Transverse colon (tissue), 4 donors: ENCODE measurements at regions not wholly inside any gene's neighbourhood (a gene's known extent, or its start where the extent isn't known, plus 50 kb on each side); places are given as distances from the start of the nearest gene placed in this dataset.

Experiments
- DNase-seq: peaks from one replicate; pipeline ENCODE4 v3.0.0-alpha.2; 2019
- H3K27ac ChIP-seq, 4 donors: fragments of 200-600 bp; sonication (generic); 2 replicates each; pipeline ENCODE4 v1.5.1; 2016 to 2018; ENCODE audit warnings: inconsistent platforms in 4 of 4
- H3K27me3 ChIP-seq: fragments of 200-600 bp; sonication (generic); 2 replicates; pipeline ENCODE4 v1.5.1; 2017; ENCODE audit warnings: inconsistent platforms
- H3K36me3 ChIP-seq, 4 donors: fragments of 200-600 bp; sonication (generic); 2 replicates each; pipeline ENCODE4 v1.5.1; 2017 to 2019; ENCODE audit warnings: inconsistent platforms in 4 of 4
- H3K4me1 ChIP-seq, 4 donors: fragments of 200-600 bp; sonication (generic); 2 replicates each; pipeline ENCODE4 v1.5.1; 2017 to 2020; ENCODE audit warnings: inconsistent platforms in 4 of 4
- H3K4me3 ChIP-seq, 4 donors: fragments of 200-600 bp; sonication (generic); 1 replicate in 1 of 4; 2 replicates in 3 of 4; pipeline versions ENCODE4 v1.5.1 to v1.6.1; 2017 to 2019; ENCODE audit warnings: inconsistent platforms in 4 of 4
- H3K9me3 ChIP-seq, 2 donors: fragments of 200-600 bp; sonication (generic); 2 replicates each; pipeline ENCODE4 v1.5.1; 2017 to 2019; ENCODE audit warnings: inconsistent platforms in 2 of 2
- CTCF ChIP-seq, 5 experiments: fragments of 200-600 bp in 3 of 5; fragments of 450-650 bp in 2 of 5; sonication (generic) in 3 of 5; IDR thresholded peaks; 1 replicate in 2 of 5; 2 replicates in 3 of 5; pipeline ENCODE4 v1.5.1; 2016 to 2017; ENCODE audit warnings: antibody characterized with exemption in 5 of 5, inconsistent platforms in 3 of 5, mild to moderate bottlenecking in 2 of 5, moderate library complexity in 1 of 5
- EP300 ChIP-seq: sonication (generic); formaldehyde crosslinking; IDR thresholded peaks from one replicate; pipeline ENCODE4 v1.6.1; 2017; ENCODE audit warnings: antibody characterized with exemption, low read depth
- POLR2A ChIP-seq: fragments of 450-650 bp; IDR thresholded peaks from one replicate; pipeline ENCODE4 v1.6.1; 2016; ENCODE audit warnings: antibody characterized with exemption, mild to moderate bottlenecking, moderate library complexity
- POLR2AphosphoS5 ChIP-seq, 3 donors: sonication (generic); formaldehyde crosslinking; IDR thresholded peaks; one replicate each; pipeline ENCODE4 v1.6.1; 2016; ENCODE audit warnings: antibody characterized with exemption in 3 of 3
- WGBS, 2 donors: methylation state at CpG; one replicate each; pipeline ENCODE4 v1.1.5; 2018; ENCODE audit warnings: low coverage in 1 of 2; 5-methylcytosine and 5-hydroxymethylcytosine counted together
- in situ Hi-C, 4 donors: fragments of 200-750 bp; cut with MboI; loops; one replicate each; pipeline versions ENCODE4 v1.15.0 to v1.15.1; 2017; ENCODE audit warnings: low sequenced_read_pairs in 3 of 4, low pct_ligation_motif_present in 1 of 4, low pct_unique_long_range_greater_than_20kb in 1 of 4
- intact Hi-C: fragments of 100-400 bp; cut with DNase I; formaldehyde crosslinking; loops from one replicate; pipeline ENCODE4 v1.15.1; 2023; ENCODE audit warnings: low total_unique reads

DNA sequence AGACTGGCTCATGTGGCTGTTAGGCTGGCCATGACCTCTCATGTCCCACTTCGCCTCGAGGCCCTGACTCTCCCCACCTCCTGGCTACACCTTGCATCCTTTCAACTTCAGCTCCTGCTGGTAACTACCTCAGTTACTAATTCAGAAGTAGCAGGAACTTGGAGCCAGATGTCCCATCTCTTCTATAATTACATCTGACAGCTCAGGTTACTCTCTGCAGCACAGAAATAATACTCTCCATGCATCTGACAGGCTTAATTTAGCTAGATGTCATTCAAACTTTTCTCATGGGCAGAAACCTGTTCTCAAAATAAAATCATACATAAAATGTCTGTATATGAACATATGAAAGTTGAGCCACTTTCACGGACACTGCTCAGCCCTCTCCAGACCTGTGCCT lies 92.2 kb upstream of the IL33 start:
- WGBS, 2 donors: 0 to 45% methylated on average over 1 to 3 of the region's 3 CpGs
- Histone ChIP-seq H3K27ac (no peak overlapping the region), H3K4me1 (no peaks in the 10 kb centered on the region), H3K9me3 (no peaks in the 10 kb centered on the region), H3K36me3 (no peaks in the 10 kb centered on the region), H3K4me3 (no peak overlapping the region), H3K27me3 (no peaks in the 10 kb centered on the region)
- in situ Hi-C loops (no loop called here), intact Hi-C loops (loop anchor here (5.0 kb wide), 1 partner anchor 841 kb away; no protein-coding TSS in a partner anchor)
- DNase-seq: no peak
- TF ChIP-seq POLR2AphosphoS5 (IDR thresholded peaks at IDR 0.05): no peak
- no peak for TF ChIP-seq EP300
- no peak for TF ChIP-seq POLR2A
- TF ChIP-seq CTCF (IDR thresholded peaks at IDR 0.05): no peak

DNA sequence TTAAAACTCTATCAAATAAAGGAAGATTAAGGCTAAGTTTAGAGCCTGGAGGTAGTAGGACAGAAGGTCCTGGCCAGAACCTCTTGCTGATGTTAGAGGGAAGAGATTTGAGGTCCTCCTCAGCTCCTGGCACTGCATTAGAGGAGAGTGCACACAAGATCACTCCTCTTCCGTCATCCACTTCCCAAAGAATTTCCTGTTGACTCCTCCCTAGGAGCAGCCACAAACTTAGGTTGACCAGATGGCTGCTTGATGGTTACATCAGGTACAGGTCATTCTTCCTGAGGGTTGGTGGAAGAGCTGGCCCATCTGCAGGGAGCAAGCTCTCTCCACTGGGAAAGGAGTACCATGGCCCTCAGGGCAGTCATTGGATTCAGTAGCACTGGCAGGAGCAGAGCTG lies 93.9 kb upstream of the IL33 start:
- WGBS, 2 donors: 79% methylated on average over 1 of the region's 1 CpG; no CpG with 5 or more reads in 1 of the 2 donors
- H3K4me3 ChIP-seq: no peak overlapping the region
- H3K9me3 ChIP-seq: no peaks in the 10 kb centered on the region
- H3K27me3 ChIP-seq: no peaks in the 10 kb centered on the region
- H3K4me1 ChIP-seq: no peaks in the 10 kb centered on the region
- no peak for DNase-seq
- intact Hi-C loops (loop anchor here (5.0 kb wide), 1 partner anchor 839 kb away; no protein-coding TSS in a partner anchor), in situ Hi-C loops (no loop called here)
- TF ChIP-seq POLR2AphosphoS5 (IDR thresholded peaks at IDR 0.05) (no peak), CTCF (IDR thresholded peaks at IDR 0.05) (no peak), EP300 (no peak), POLR2A (no peak)
- no peak overlapping the region for H3K27ac ChIP-seq
- H3K36me3 ChIP-seq: no peaks in the 10 kb centered on the region

- no peak overlapping the region for H3K27ac ChIP-seq
- no peak for DNase-seq
- intact Hi-C loops (no loop called here), in situ Hi-C loops (no loop called here)
- no peaks in the 10 kb centered on the region for H3K9me3 ChIP-seq
- H3K4me3 ChIP-seq: no peak overlapping the region
- no peaks in the 10 kb centered on the region for H3K36me3 ChIP-seq
- H3K4me1 ChIP-seq: no peaks in the 10 kb centered on the region
- no peaks in the 10 kb centered on the region for H3K27me3 ChIP-seq
- TF ChIP-seq EP300 (no peak), CTCF (IDR thresholded peaks at IDR 0.05) (no peak), POLR2A (no peak), POLR2AphosphoS5 (IDR thresholded peaks at IDR 0.05) (no peak)
- WGBS, 2 donors: 94% methylated on average over 6 of the region's 6 CpGs; no CpG with 5 or more reads in 1 of the 2 donors
Observed at GRCh38 chr9:6114424-6114823, 99.0 kb upstream of the RANBP6 start.

GRCh38 chr9:6113819-6114218 lies 98.4 kb upstream of the RANBP6 start:
- Histone ChIP-seq H3K4me1 (no peaks in the 10 kb centered on the region), H3K9me3 (no peaks in the 10 kb centered on the region), H3K36me3 (no peaks in the 10 kb centered on the region), H3K27me3 (no peaks in the 10 kb centered on the region), H3K27ac (no peak overlapping the region), H3K4me3 (no peak overlapping the region)
- in situ Hi-C loops (no loop called here), intact Hi-C loops (no loop called here)
- 61% methylated on average over 6 of the region's 6 CpGs; no CpG with 5 or more reads in 1 of the 2 donors for WGBS, 2 donors
- DNase-seq: no peak
- no peak for TF ChIP-seq CTCF (IDR thresholded peaks at IDR 0.05)
- TF ChIP-seq POLR2A: no peak
- TF ChIP-seq EP300: no peak
- TF ChIP-seq POLR2AphosphoS5 (IDR thresholded peaks at IDR 0.05): no peak
